Fibroblast of lung (primary cell): ENCODE measurements at regions not wholly inside any gene's neighbourhood (a gene's known extent, or its start where the extent isn't known, plus 50 kb on each side); places are given as distances from the start of the nearest gene placed in this dataset.

Experiments
- EZH2 ChIP-seq: IDR thresholded peaks from 2 replicates; pipeline ENCODE4 v1.5.1; 2012; ENCODE audit warnings: low read length, control low read depth, mild to moderate bottlenecking; ENCODE audit errors: missing control alignments
- TF ChIP-seq, protein P1 (sequence below), 2 donors: IDR thresholded peaks in 1 of 2; conservative IDR thresholded peaks in 1 of 2; 1 replicate in 1 of 2; 2 replicates in 1 of 2; pipeline ENCODE4 v1.5.1; 2011 to 2012; ENCODE audit warnings: low read length in 2 of 2, control low read depth in 1 of 2, inconsistent platforms in 1 of 2, low read depth in 1 of 2, mild to moderate bottlenecking in 1 of 2

- TF ChIP-seq, protein P1, sequence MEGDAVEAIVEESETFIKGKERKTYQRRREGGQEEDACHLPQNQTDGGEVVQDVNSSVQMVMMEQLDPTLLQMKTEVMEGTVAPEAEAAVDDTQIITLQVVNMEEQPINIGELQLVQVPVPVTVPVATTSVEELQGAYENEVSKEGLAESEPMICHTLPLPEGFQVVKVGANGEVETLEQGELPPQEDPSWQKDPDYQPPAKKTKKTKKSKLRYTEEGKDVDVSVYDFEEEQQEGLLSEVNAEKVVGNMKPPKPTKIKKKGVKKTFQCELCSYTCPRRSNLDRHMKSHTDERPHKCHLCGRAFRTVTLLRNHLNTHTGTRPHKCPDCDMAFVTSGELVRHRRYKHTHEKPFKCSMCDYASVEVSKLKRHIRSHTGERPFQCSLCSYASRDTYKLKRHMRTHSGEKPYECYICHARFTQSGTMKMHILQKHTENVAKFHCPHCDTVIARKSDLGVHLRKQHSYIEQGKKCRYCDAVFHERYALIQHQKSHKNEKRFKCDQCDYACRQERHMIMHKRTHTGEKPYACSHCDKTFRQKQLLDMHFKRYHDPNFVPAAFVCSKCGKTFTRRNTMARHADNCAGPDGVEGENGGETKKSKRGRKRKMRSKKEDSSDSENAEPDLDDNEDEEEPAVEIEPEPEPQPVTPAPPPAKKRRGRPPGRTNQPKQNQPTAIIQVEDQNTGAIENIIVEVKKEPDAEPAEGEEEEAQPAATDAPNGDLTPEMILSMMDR (conservative IDR thresholded peaks at IDR 0.05 in 1 of 2, IDR thresholded peaks at IDR 0.05 in 1 of 2; ENCODE audit: low read depth in 1 of 2, low read length in 2 of 2), result no peak
- no peak for TF ChIP-seq EZH2
These were observed 453.1 kb downstream of the ADCYAP1 start for GRCh38 chr18:1357724-1358123.
